C4-2B (cell line): ENCODE measurements at regions not wholly inside any gene's neighbourhood (a gene's known extent, or its start where the extent isn't known, plus 50 kb on each side); places are given as distances from the start of the nearest gene placed in this dataset.

Experiments
- CTCF ChIP-seq: fragments of 450-650 bp; conservative IDR thresholded peaks from 2 replicates; pipeline ENCODE4 v1.5.1; 2017; ENCODE audit warnings: mild to moderate bottlenecking
- ZFX ChIP-seq: fragments of 450-650 bp; IDR thresholded peaks from 2 replicates; pipeline ENCODE4 v1.6.1; 2017

GRCh38 chr17:64773836-64774761 lies 112.0 kb upstream of the SMURF2 start:
- TF ChIP-seq CTCF, result peak; percentile 84
- TF ChIP-seq ZFX, result no peak
